GM21528 (cell line): ENCODE measurements at regions not wholly inside any gene's neighbourhood (a gene's known extent, or its start where the extent isn't known, plus 50 kb on each side); places are given as distances from the start of the nearest gene placed in this dataset.
"Not testable (repeated sequence)": the region's sequence is repeated elsewhere in the genome, so short reads cannot be mapped to it uniquely, and the experiment has no call there.

Experiments used
- ATAC-seq: cut with Tn5 transposase; IDR thresholded peaks from one replicate; pipeline ENCODE4 v1.9.1; 2021; ENCODE audit warnings: mild to moderate bottlenecking, moderate library complexity; ENCODE audit not compliant: unreplicated experiment, low FRiP score

GRCh38 chr4:179128299-179128698 lies 1686.1 kb upstream of the AGA start:
- ATAC-seq, result no peak

GRCh38 chr4:179130122-179130714 lies 1688.0 kb upstream of the AGA start:
- ATAC-seq, result no peak

GRCh38 chr4:179145746-179146525 lies 1703.7 kb upstream of the AGA start:
- ATAC-seq, result no peak

- ATAC-seq, result no peak
These were observed 1709.5 kb upstream of the AGA start for GRCh38 chr4:179151770-179152169.

GRCh38 chr4:179163147-179163546 lies 1720.9 kb upstream of the AGA start:
- ATAC-seq, result no peak

- ATAC-seq, result no peak
These were observed 1722.2 kb upstream of the AGA start for GRCh38 chr4:179164267-179164999.

GRCh38 chr4:179165000-179165738 lies 1722.9 kb upstream of the AGA start:
- no peak for ATAC-seq

- no peak for ATAC-seq
These were observed 1723.6 kb upstream of the AGA start for GRCh38 chr4:179165862-179166261.

- not testable (repeated sequence) for ATAC-seq
These were observed 1728.1 kb upstream of the AGA start for GRCh38 chr4:179170308-179170707.

GRCh38 chr4:179182741-179183140 lies 1740.5 kb upstream of the AGA start:
- no peak for ATAC-seq

GRCh38 chr4:179195887-179196286 lies 1753.7 kb upstream of the AGA start:
- no peak for ATAC-seq

GRCh38 chr4:179196511-179196910 lies 1754.3 kb upstream of the AGA start:
- ATAC-seq, result no peak

- no peak for ATAC-seq
These were observed 1758.4 kb upstream of the AGA start for GRCh38 chr4:179200681-179201080.

- no peak for ATAC-seq
These were observed 1783.4 kb upstream of the AGA start for GRCh38 chr4:179225594-179225993.

- ATAC-seq, result no peak
These were observed 1806.6 kb upstream of the AGA start for GRCh38 chr4:179248821-179249220.

- ATAC-seq, result no peak
These were observed 1826.6 kb upstream of the AGA start for GRCh38 chr4:179268791-179269190.

- no peak for ATAC-seq
These were observed 1830.0 kb upstream of the AGA start for GRCh38 chr4:179272282-179272681.

GRCh38 chr4:179278647-179279046 lies 1836.4 kb upstream of the AGA start:
- no peak for ATAC-seq

- ATAC-seq, result no peak
These were observed 1843.5 kb upstream of the AGA start for GRCh38 chr4:179285696-179286095.

- no peak for ATAC-seq
These were observed 1849.4 kb upstream of the AGA start for GRCh38 chr4:179291657-179292056.

- no peak for ATAC-seq
These were observed 1850.2 kb upstream of the AGA start for GRCh38 chr4:179292468-179292867.
